CD4-positive, alpha-beta T cell (primary cell): ENCODE measurements at regions not wholly inside any gene's neighbourhood (a gene's known extent, or its start where the extent isn't known, plus 50 kb on each side); places are given as distances from the start of the nearest gene placed in this dataset.

Experiments used
- ATAC-seq: fragments of 200-7000 bp; cut with Tn5 transposase; one replicate; pipeline ENCODE4 v1.10.0; 2022; ENCODE audit warnings: mild to moderate bottlenecking; ENCODE audit not compliant: poor library complexity
- CTCF ChIA-PET: fragments of 350-600 bp; sonication (Branson Sonifier 250); formaldehyde crosslinking; loops from one replicate; lab custom pipeline; 2021; ENCODE audit warnings: antibody characterized with exemption, inconsistent platforms; lab: Charles Lee
- POLR2A ChIA-PET: fragments of 350-600 bp; sonication (Branson Sonifier 250); formaldehyde crosslinking; loops from one replicate; lab custom pipeline; 2021; ENCODE audit warnings: antibody characterized with exemption, inconsistent platforms; lab: Charles Lee
- DNase-seq, 14 experiments: peaks; one replicate each; pipeline ENCODE4 v3.0.0-alpha.2; 2013 to 2020; ENCODE audit warnings: mixed read lengths in 2 of 14
- H3K27ac ChIP-seq, 2 donors: one replicate each; pipeline versions ENCODE4 v1.5.1 to v1.7.0; 2013; ENCODE audit warnings: low read length in 2 of 2, low read depth in 1 of 2, mild to moderate bottlenecking in 1 of 2
- H3K27me3 ChIP-seq, 2 experiments: 1 replicate in 1 of 2; 2 replicates in 1 of 2; pipeline versions ENCODE4 v1.6.1 to v1.7.0; 2013; ENCODE audit warnings: low read length in 2 of 2, control low read depth in 1 of 2, mild to moderate bottlenecking in 1 of 2, moderate library complexity in 1 of 2; ENCODE audit not compliant: insufficient read depth in 2 of 2, control insufficient read depth in 1 of 2
- H3K36me3 ChIP-seq: one replicate; pipeline ENCODE4 v1.6.1; 2013; ENCODE audit warnings: low read length, control low read depth; ENCODE audit not compliant: insufficient read depth
- H3K4me1 ChIP-seq: one replicate; pipeline ENCODE4 v1.6.1; 2013; ENCODE audit warnings: low read length, control low read depth; ENCODE audit not compliant: insufficient read depth
- H3K4me3 ChIP-seq: one replicate; pipeline ENCODE4 v1.5.1; 2013; ENCODE audit warnings: mild to moderate bottlenecking, low read length, moderate library complexity
- H3K9me3 ChIP-seq, 2 experiments: 1 replicate in 1 of 2; 2 replicates in 1 of 2; pipeline versions ENCODE4 v1.6.1 to v1.7.0; 2013; ENCODE audit warnings: low read length in 2 of 2, mild to moderate bottlenecking in 2 of 2, control low read depth in 1 of 2, moderate library complexity in 1 of 2; ENCODE audit not compliant: control insufficient read depth in 1 of 2, insufficient read depth in 1 of 2
- H3K27ac Mint-ChIP-seq: one replicate; pipeline ENCODE4 v1.8.0; 2020; ENCODE audit warnings: mixed read lengths
- H3K27me3 Mint-ChIP-seq: one replicate; pipeline ENCODE4 v1.8.0; 2021; ENCODE audit warnings: mixed read lengths
- H3K36me3 Mint-ChIP-seq: one replicate; pipeline ENCODE4 v1.8.0; 2021; ENCODE audit warnings: low read depth, mixed read lengths
- H3K4me1 Mint-ChIP-seq: one replicate; pipeline ENCODE4 v1.8.0; 2021; ENCODE audit warnings: low read depth, mixed read lengths
- H3K4me3 Mint-ChIP-seq: one replicate; pipeline ENCODE4 v1.8.0; 2020; ENCODE audit warnings: mild to moderate bottlenecking, mixed read lengths
- H3K9me3 Mint-ChIP-seq: one replicate; pipeline ENCODE4 v1.8.0; 2020; ENCODE audit warnings: mixed read lengths
- CTCF ChIP-seq: fragments of 200-600 bp; IDR thresholded peaks from one replicate; pipeline ENCODE4 v1.8.0; 2022; ENCODE audit warnings: antibody characterized with exemption, mild to moderate bottlenecking
- intact Hi-C, 2 experiments: fragments of 100-400 bp; cut with DNase I in 1 of 2; cut with micrococcal nuclease in 1 of 2; formaldehyde crosslinking; loops; one replicate each; pipeline versions ENCODE4 v1.15.1 to v1.9.0; 2023 to 2025; cut with DNase I, micrococcal nuclease

DNA sequence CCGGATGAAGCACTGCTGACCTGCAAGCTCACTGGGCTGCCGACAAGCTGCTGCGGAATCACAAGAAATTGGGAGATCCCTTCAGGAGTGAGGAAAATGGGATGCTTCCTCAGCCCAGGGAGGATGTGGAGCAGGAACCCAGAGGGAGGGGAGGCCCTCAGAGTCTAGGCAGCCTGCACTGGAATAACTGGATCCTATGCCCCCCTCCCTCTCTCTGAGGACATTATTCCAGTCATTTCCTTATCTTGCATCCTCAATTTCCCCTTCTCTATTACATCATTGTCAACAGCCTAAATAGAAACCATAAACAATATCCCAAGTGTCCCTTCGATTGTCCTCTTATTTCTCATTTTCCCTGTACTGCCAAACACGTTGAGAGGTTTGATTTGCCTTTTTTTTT lies 169.0 kb downstream of the OPA1 start:
- no peak for TF ChIP-seq CTCF
- no peaks in the 10 kb centered on the region for H3K4me1 ChIP-seq
- peaks cover 6% of the 10 kb centered on the region for H3K9me3 Mint-ChIP-seq
- peaks cover 26% of the 10 kb centered on the region for H3K27me3 Mint-ChIP-seq
- no peak overlapping the region for H3K4me3 Mint-ChIP-seq
- ATAC-seq (no peak), DNase-seq (no peak)
- H3K9me3 ChIP-seq = peaks cover 4 to 6% of the 10 kb centered on the region in 2 experiments
- no peak overlapping the region for H3K4me3 ChIP-seq
- no peaks in the 10 kb centered on the region for H3K4me1 Mint-ChIP-seq
- ChIA-PET POLR2A (no interaction called here), CTCF (no interaction called here)
- intact Hi-C loops = no loop called here
- peaks cover 4% of the 10 kb centered on the region for H3K36me3 Mint-ChIP-seq
- H3K27me3 ChIP-seq = peaks cover 0 to 2% of the 10 kb centered on the region in 2 experiments
- no peak overlapping the region for H3K27ac ChIP-seq
- no peaks in the 10 kb centered on the region for H3K36me3 ChIP-seq
- no peak overlapping the region for H3K27ac Mint-ChIP-seq

GRCh38 chr3:193762657-193763056 lies 169.6 kb downstream of the OPA1 start:
- H3K4me1 Mint-ChIP-seq = no peaks in the 10 kb centered on the region
- intact Hi-C loops = no loop called here
- H3K27ac Mint-ChIP-seq = no peak overlapping the region
- Histone ChIP-seq H3K27ac (no peak overlapping the region), H3K36me3 (no peaks in the 10 kb centered on the region), H3K9me3 (peaks cover 0 to 4% of the 10 kb centered on the region in 2 experiments), H3K4me3 (no peak overlapping the region), H3K4me1 (no peaks in the 10 kb centered on the region), H3K27me3 (no peaks in the 10 kb centered on the region)
- ATAC-seq (no peak), DNase-seq (no peak)
- no peak for TF ChIP-seq CTCF
- peaks cover 22% of the 10 kb centered on the region for H3K27me3 Mint-ChIP-seq
- H3K36me3 Mint-ChIP-seq = peaks cover under 1% of the 10 kb centered on the region
- H3K4me3 Mint-ChIP-seq = no peak overlapping the region
- ChIA-PET CTCF (no interaction called here), POLR2A (no interaction called here)
- H3K9me3 Mint-ChIP-seq = peaks cover 2% of the 10 kb centered on the region

GRCh38 chr3:193764959-193765358 lies 172.0 kb downstream of the OPA1 start:
- POLR2A ChIA-PET = no interaction called here
- CTCF ChIA-PET = no interaction called here
- H3K4me1 ChIP-seq = no peaks in the 10 kb centered on the region
- Mint-ChIP-seq H3K36me3 (no peaks in the 10 kb centered on the region), H3K4me1 (no peaks in the 10 kb centered on the region), H3K9me3 (no peaks in the 10 kb centered on the region), H3K27me3 (peaks cover 18% of the 10 kb centered on the region), H3K4me3 (no peak overlapping the region), H3K27ac (no peak overlapping the region)
- intact Hi-C loops = no loop called here
- H3K4me3 ChIP-seq = no peak overlapping the region
- no peak for DNase-seq
- H3K36me3 ChIP-seq = no peaks in the 10 kb centered on the region
- H3K9me3 ChIP-seq = no peaks in the 10 kb centered on the region
- ATAC-seq = no peak
- no peak for TF ChIP-seq CTCF
- H3K27ac ChIP-seq = no peak overlapping the region
- H3K27me3 ChIP-seq = no peaks in the 10 kb centered on the region
